Mesenchymal stem cell (in vitro differentiated cells and primary cell): ENCODE measurements at regions not wholly inside any gene's neighbourhood (a gene's known extent, or its start where the extent isn't known, plus 50 kb on each side); places are given as distances from the start of the nearest gene placed in this dataset.

Source experiments
- DNase-seq: peaks from one replicate; pipeline ENCODE4 v3.0.0-alpha.2; 2013
- H2AFZ ChIP-seq: one replicate; pipeline ENCODE4 v1.6.1; 2013; ENCODE audit warnings: low read depth, mild to moderate bottlenecking, control low read depth, inconsistent platforms, low read length, moderate library complexity
- H2AK5ac ChIP-seq: 2 replicates; pipeline ENCODE4 v1.6.1; 2013; ENCODE audit warnings: low read length, moderate library complexity, mild to moderate bottlenecking, inconsistent platforms; ENCODE audit not compliant: severe bottlenecking
- H2BK120ac ChIP-seq: one replicate; pipeline ENCODE4 v1.6.1; 2013; ENCODE audit warnings: low read depth, mild to moderate bottlenecking, inconsistent platforms, low read length, moderate library complexity
- H2BK12ac ChIP-seq, 2 experiments: one replicate each; pipeline ENCODE4 v1.6.1; 2013; ENCODE audit warnings: inconsistent platforms in 2 of 2, low read length in 2 of 2, mild to moderate bottlenecking in 2 of 2, moderate library complexity in 2 of 2, control low read depth in 1 of 2
- H2BK15ac ChIP-seq: one replicate; pipeline ENCODE4 v1.6.1; 2013; ENCODE audit warnings: mild to moderate bottlenecking, low read depth, inconsistent platforms; ENCODE audit not compliant: poor library complexity, severe bottlenecking
- H2BK5ac ChIP-seq: 2 replicates; pipeline ENCODE4 v1.6.1; 2013; ENCODE audit warnings: low read depth, mild to moderate bottlenecking, low read length, control low read depth, inconsistent platforms; ENCODE audit not compliant: poor library complexity, severe bottlenecking
- H3K14ac ChIP-seq, 2 experiments: one replicate each; pipeline ENCODE4 v1.6.1; 2013; ENCODE audit warnings: inconsistent platforms in 2 of 2, low read length in 2 of 2, control low read depth in 1 of 2, mild to moderate bottlenecking in 1 of 2, moderate library complexity in 1 of 2
- H3K18ac ChIP-seq, 2 experiments: one replicate each; pipeline ENCODE4 v1.6.1; 2013; ENCODE audit warnings: inconsistent platforms in 2 of 2, low read length in 2 of 2, control low read depth in 1 of 2, low read depth in 1 of 2, mild to moderate bottlenecking in 1 of 2
- H3K23ac ChIP-seq, 2 experiments: one replicate each; pipeline ENCODE4 v1.6.1; 2013; ENCODE audit warnings: inconsistent platforms in 2 of 2, low read length in 2 of 2, mild to moderate bottlenecking in 2 of 2, moderate library complexity in 2 of 2, control low read depth in 1 of 2
- H3K27ac ChIP-seq: 2 replicates; pipeline ENCODE4 v1.5.1; 2013; ENCODE audit warnings: mild to moderate bottlenecking, moderate library complexity, low read length, control low read depth, inconsistent platforms; ENCODE audit not compliant: poor library complexity, severe bottlenecking
- H3K27me3 ChIP-seq, 2 experiments: 2 replicates each; pipeline versions ENCODE4 v1.6.1 to v1.7.0; 2013; ENCODE audit warnings: low read length in 2 of 2, mild to moderate bottlenecking in 2 of 2, moderate library complexity in 2 of 2, control low read depth in 1 of 2, inconsistent platforms in 1 of 2; ENCODE audit not compliant: control insufficient read depth in 1 of 2, insufficient read depth in 1 of 2
- H3K36me3 ChIP-seq, 2 experiments: 2 replicates each; pipeline versions ENCODE4 v1.6.1 to v1.7.0; 2013; ENCODE audit warnings: low read length in 2 of 2, control low read depth in 1 of 2, inconsistent platforms in 1 of 2, low read depth in 1 of 2, mild to moderate bottlenecking in 1 of 2; ENCODE audit not compliant: insufficient read depth in 2 of 2, control insufficient read depth in 1 of 2
- H3K4ac ChIP-seq, 2 experiments: one replicate each; pipeline ENCODE4 v1.6.1; 2013; ENCODE audit warnings: inconsistent platforms in 2 of 2, low read length in 2 of 2, mild to moderate bottlenecking in 2 of 2, moderate library complexity in 2 of 2, control low read depth in 1 of 2, low read depth in 1 of 2
- H3K4me1 ChIP-seq: 2 replicates; pipeline ENCODE4 v1.6.1; 2013; ENCODE audit warnings: low read depth, low read length, control low read depth; ENCODE audit not compliant: control insufficient read depth, insufficient read depth
- H3K4me2 ChIP-seq: 2 replicates; pipeline ENCODE4 v1.6.1; 2013; ENCODE audit warnings: low read length, mild to moderate bottlenecking, inconsistent platforms; ENCODE audit not compliant: poor library complexity, severe bottlenecking
- H3K4me3 ChIP-seq, 2 experiments: 2 replicates each; pipeline versions ENCODE4 v1.5.1 to v1.7.0; 2013; ENCODE audit warnings: low read length in 2 of 2, mild to moderate bottlenecking in 2 of 2, control low read depth in 1 of 2, low read depth in 1 of 2; ENCODE audit not compliant: insufficient read depth in 1 of 2
- H3K79me1 ChIP-seq: replicated peaks from 2 replicates; pipeline ENCODE4 v1.6.1; 2013; ENCODE audit warnings: mild to moderate bottlenecking, control low read depth, low read length, inconsistent platforms; ENCODE audit not compliant: poor library complexity, severe bottlenecking
- H3K9ac ChIP-seq: 2 replicates; pipeline ENCODE4 v1.7.0; 2013; ENCODE audit warnings: mild to moderate bottlenecking, low read length, moderate library complexity
- H3K9me3 ChIP-seq: 2 replicates; pipeline ENCODE4 v1.7.0; 2013; ENCODE audit warnings: mild to moderate bottlenecking, low read length; ENCODE audit not compliant: control insufficient read depth
- H4K8ac ChIP-seq: one replicate; pipeline ENCODE4 v1.6.1; 2013; ENCODE audit warnings: inconsistent platforms, mild to moderate bottlenecking, low read length, moderate library complexity
- H4K91ac ChIP-seq: one replicate; pipeline ENCODE4 v1.6.1; 2013; ENCODE audit warnings: mild to moderate bottlenecking, low read length, inconsistent platforms
- WGBS: methylation state at CpG from one replicate; pipeline ENCODE4 v1.1.7; 2013; ENCODE audit warnings: mixed read lengths; 5-methylcytosine and 5-hydroxymethylcytosine counted together

GRCh38 chr1:182297335-182297734 lies 94.3 kb downstream of the GLUL start:
- H4K8ac ChIP-seq: no peak overlapping the region
- no peak overlapping the region for H3K23ac ChIP-seq
- no peaks in the 10 kb centered on the region for H3K4me1 ChIP-seq
- no peak overlapping the region for H2BK120ac ChIP-seq
- H3K4me3 ChIP-seq: no peak overlapping the region
- H2AK5ac ChIP-seq: no peak overlapping the region
- H3K36me3 ChIP-seq: no peaks in the 10 kb centered on the region
- H4K91ac ChIP-seq: no peak overlapping the region
- H3K79me1 ChIP-seq: no peaks in the 10 kb centered on the region
- no peaks in the 10 kb centered on the region for H3K27me3 ChIP-seq
- no peak overlapping the region for H2BK5ac ChIP-seq
- no peak overlapping the region for H2AFZ ChIP-seq
- H3K9me3 ChIP-seq: no peaks in the 10 kb centered on the region
- DNase-seq: no peak
- H3K27ac ChIP-seq: no peak overlapping the region
- H2BK12ac ChIP-seq: no peak overlapping the region
- no peak overlapping the region for H3K4me2 ChIP-seq
- no peak overlapping the region for H3K4ac ChIP-seq
- no peak overlapping the region for H2BK15ac ChIP-seq
- H3K9ac ChIP-seq: no peak overlapping the region
- H3K18ac ChIP-seq: no peak overlapping the region
- no peak overlapping the region for H3K14ac ChIP-seq

GRCh38 chr1:182295697-182296096 lies 95.9 kb downstream of the GLUL start:
- Histone ChIP-seq H3K14ac (no peak overlapping the region), H2BK15ac (no peak overlapping the region), H3K9ac (no peak overlapping the region), H3K4me3 (no peak overlapping the region), H4K8ac (no peak overlapping the region), H3K23ac (no peak overlapping the region), H4K91ac (no peak overlapping the region), H2BK5ac (no peak overlapping the region), H3K36me3 (no peaks in the 10 kb centered on the region), H3K79me1 (no peaks in the 10 kb centered on the region), H3K4me1 (no peaks in the 10 kb centered on the region), H2AFZ (no peak overlapping the region), H3K4me2 (no peak overlapping the region), H2BK12ac (no peak overlapping the region), H3K27ac (no peak overlapping the region), H2BK120ac (no peak overlapping the region), H2AK5ac (no peak overlapping the region), H3K9me3 (no peaks in the 10 kb centered on the region), H3K27me3 (no peaks in the 10 kb centered on the region), H3K4ac (no peak overlapping the region), H3K18ac (no peak overlapping the region)
- WGBS: 69% methylated on average over 1 of the region's 1 CpG
- DNase-seq: no peak

GRCh38 chr1:182293119-182293589 lies 98.4 kb downstream of the GLUL start:
- 74% methylated on average over 5 of the region's 5 CpGs for WGBS
- Histone ChIP-seq H2BK15ac (no peak overlapping the region), H3K9ac (no peak overlapping the region), H3K4me3 (no peak overlapping the region), H2BK12ac (no peak overlapping the region), H2AFZ (no peak overlapping the region), H4K8ac (no peak overlapping the region), H3K79me1 (no peaks in the 10 kb centered on the region), H2BK5ac (no peak overlapping the region), H3K27me3 (no peaks in the 10 kb centered on the region), H3K4me1 (no peaks in the 10 kb centered on the region), H2BK120ac (no peak overlapping the region), H3K36me3 (no peaks in the 10 kb centered on the region), H4K91ac (no peak overlapping the region), H3K14ac (no peak overlapping the region), H3K4me2 (no peak overlapping the region), H3K23ac (no peak overlapping the region), H2AK5ac (no peak overlapping the region), H3K9me3 (no peaks in the 10 kb centered on the region), H3K18ac (no peak overlapping the region), H3K27ac (no peak overlapping the region), H3K4ac (no peak overlapping the region)
- no peak for DNase-seq

GRCh38 chr1:182292193-182292741 lies 99.3 kb downstream of the GLUL start:
- no peak for DNase-seq
- Histone ChIP-seq H3K9me3 (no peaks in the 10 kb centered on the region), H3K18ac (no peak overlapping the region), H3K4me2 (no peak overlapping the region), H2AK5ac (no peak overlapping the region), H3K27me3 (no peaks in the 10 kb centered on the region), H3K79me1 (no peaks in the 10 kb centered on the region), H3K4me1 (no peaks in the 10 kb centered on the region), H4K91ac (no peak overlapping the region), H3K23ac (no peak overlapping the region), H2AFZ (no peak overlapping the region), H2BK120ac (no peak overlapping the region), H3K27ac (no peak overlapping the region), H3K4ac (no peak overlapping the region), H2BK12ac (no peak overlapping the region), H3K9ac (no peak overlapping the region), H3K36me3 (no peaks in the 10 kb centered on the region), H2BK15ac (no peak overlapping the region), H3K14ac (no peak overlapping the region), H4K8ac (no peak overlapping the region), H3K4me3 (no peak overlapping the region), H2BK5ac (no peak overlapping the region)
- WGBS: 81% methylated on average over 7 of the region's 8 CpGs
